ENCODE measurements at regions not wholly inside any gene's neighbourhood (a gene's known extent, or its start where the extent isn't known, plus 50 kb on each side); places are given as distances from the start of the nearest gene placed in this dataset.

DNA sequence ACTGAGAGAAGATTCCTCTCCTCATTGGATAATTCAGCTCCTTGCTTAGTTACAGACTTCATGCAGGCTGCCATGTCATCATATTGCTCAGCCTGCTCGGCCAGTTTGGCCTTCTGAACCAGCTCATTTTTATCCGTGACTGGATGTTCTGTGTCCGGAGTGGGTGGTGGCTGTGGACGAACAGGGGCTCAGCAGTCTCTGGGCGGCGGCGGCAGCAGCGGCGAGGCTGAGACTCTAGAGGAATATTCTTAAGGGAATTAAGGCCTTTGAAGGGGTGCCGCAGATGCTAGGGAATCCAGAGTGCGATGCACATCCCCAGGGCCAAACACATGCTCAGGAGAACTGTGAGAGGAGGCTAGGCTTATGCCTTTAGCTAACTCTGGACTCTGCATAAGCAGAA, 97.9 kb upstream of the GYPC start:
- TF ChIP-seq, protein P1, sequence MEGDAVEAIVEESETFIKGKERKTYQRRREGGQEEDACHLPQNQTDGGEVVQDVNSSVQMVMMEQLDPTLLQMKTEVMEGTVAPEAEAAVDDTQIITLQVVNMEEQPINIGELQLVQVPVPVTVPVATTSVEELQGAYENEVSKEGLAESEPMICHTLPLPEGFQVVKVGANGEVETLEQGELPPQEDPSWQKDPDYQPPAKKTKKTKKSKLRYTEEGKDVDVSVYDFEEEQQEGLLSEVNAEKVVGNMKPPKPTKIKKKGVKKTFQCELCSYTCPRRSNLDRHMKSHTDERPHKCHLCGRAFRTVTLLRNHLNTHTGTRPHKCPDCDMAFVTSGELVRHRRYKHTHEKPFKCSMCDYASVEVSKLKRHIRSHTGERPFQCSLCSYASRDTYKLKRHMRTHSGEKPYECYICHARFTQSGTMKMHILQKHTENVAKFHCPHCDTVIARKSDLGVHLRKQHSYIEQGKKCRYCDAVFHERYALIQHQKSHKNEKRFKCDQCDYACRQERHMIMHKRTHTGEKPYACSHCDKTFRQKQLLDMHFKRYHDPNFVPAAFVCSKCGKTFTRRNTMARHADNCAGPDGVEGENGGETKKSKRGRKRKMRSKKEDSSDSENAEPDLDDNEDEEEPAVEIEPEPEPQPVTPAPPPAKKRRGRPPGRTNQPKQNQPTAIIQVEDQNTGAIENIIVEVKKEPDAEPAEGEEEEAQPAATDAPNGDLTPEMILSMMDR (conservative IDR thresholded peaks at IDR 0.05 in 1 of 2, IDR thresholded peaks at IDR 0.05 in 1 of 2; ENCODE audit: low read depth in 1 of 2, low read length in 2 of 2), result no peak
- no peak for TF ChIP-seq EZH2 (IDR thresholded peaks at IDR 0.05; ENCODE audit: low read length, missing control alignments)

Data from fibroblast of lung (primary cell).